DMS53 treated with DMSO at 0.1 percent for 48 hours (cell line): ENCODE measurements at regions not wholly inside any gene's neighbourhood (a gene's known extent, or its start where the extent isn't known, plus 50 kb on each side); places are given as distances from the start of the nearest gene placed in this dataset.

Experiments
- DNase-seq: peaks from one replicate; lab custom pipeline; 2025; ENCODE audit not compliant: unreplicated experiment; lab: John Stamatoyannopoulos, UW

DNA sequence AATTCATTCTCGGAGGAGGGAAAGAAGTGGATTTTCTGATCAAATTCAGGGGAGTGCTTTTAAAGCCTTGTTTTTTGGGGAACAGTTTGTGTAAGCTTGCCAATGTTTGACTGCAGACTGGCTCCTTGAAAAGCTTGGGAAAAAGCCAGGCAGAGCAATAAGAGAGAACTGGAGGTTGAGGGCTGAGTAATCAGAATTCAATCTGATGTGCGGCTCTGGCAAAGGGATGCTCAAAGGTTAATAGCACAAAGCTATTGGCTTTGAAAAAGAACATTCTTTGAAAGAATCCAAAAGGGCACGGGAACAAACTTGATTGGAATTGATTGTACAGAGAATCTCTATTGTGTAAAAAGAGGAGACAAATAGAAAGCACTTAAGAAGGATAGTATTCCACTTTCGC lies 279.3 kb downstream of the YTHDC2 start:
- no peak for DNase-seq

DNA sequence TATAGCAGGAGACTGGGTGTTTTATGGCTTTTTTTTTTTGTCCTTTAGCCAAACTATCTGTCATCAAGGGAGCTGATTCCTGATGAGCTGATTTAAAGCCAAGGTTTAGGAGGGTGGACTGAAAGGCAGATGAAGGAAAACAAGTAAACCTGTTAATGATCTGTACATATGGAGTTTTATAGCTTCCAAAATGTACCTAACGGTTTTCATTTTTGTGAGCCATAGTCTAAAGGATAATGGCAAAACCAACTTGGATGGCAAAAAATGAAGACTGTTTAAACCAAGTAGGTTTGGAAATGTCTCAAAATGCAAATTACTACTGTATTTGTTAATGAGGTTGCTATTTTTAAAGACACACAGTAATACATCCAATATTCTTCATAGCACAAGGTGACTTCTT lies 281.5 kb downstream of the YTHDC2 start:
- no peak for DNase-seq

DNA sequence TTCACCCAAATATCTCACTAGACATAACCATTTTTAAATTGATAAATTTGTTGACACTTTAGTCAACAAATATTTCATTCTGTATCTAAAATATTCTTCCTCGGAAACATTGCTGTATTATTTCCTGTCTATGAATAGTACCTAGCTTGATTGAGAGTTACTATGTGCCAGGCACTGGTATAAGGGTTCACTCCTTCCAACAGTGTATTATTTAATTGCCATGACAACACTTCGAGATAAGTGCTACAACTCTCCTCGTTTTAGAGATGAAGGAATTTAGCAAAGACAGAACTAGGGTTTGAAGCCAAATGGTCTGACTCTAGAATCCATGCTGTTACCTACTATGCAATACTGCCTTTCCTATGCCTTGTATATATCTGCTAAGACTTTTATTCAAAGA lies 287.2 kb downstream of the YTHDC2 start:
- DNase-seq = no peak

DNA sequence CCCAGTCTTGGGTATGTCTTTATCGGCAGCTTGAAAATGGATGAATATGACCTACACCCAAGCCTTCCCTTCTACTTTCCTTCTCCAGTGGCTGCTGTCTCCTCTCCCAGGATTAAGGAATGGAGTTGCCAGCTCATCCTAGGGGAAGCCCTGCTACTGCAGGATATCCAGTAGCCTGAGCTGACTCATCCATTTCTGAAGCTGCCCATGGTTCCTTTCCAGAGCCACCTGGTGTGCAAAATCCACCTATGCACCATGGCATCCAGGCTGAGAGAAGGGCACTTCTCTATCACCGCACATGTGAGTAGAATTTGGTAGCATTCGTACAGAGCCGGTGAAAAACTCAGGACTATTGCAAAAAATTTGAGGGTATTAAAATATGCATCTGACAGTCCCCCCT lies 290.8 kb downstream of the YTHDC2 start:
- no peak for DNase-seq

DNA sequence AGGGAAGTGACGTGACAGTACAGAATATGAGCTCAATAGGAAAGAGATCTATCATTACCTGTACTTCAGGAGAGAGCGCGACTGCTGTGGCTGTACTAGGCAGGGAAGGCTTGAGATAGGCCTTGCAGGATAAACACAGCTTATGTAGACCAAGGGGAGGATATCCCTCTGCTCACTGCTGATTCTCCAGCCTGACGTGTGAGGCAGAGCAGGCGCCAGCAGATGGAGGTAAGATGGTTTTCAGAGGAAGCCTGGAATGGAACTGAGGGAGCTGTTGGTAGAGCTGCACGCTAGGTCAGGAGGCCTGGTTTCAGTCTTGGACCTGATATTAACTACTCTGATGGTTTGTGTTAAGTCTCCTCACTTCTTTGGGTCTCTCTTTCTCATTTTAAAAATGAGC lies 291.4 kb downstream of the YTHDC2 start:
- DNase-seq = no peak

DNA sequence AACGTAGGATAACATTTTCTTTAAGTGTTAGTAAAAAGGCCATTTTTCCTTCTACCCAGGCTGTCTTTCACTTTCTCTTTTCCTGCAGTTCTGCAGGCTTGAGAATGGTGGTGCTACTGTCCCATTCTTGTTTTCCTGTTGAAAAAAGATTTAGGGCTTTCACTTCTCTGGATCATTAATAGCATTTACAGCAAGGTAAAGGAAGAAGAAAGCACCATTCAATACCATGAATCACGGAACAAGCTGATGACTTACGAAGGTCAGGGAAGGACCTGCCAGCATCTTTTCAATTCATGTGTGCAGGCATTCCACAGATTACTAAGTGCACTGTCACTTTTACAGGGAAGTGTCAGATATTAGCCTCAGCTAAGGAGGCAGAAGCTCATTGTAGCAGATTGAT lies 292.8 kb downstream of the YTHDC2 start:
- peak; percentile 29 for DNase-seq

DNA sequence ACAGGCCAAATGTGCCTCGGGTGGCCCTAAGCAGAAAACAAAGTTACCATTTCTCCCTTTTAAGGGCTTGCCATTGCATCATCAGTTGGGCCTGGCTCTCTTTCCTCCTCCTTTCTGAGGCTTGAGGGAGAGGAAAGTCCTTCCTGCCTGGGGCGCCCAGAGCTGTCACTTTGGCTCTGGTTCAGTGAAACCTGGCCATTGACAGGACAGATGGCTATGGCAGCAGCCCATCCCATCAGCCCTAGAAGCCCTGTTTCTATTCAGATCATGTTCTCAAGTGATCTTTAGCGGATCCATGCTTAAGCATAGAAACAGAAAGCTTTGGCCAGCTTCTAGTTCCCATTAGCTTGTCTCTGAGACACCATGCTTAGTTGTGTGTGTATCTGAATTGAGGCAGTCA lies 293.4 kb downstream of the YTHDC2 start:
- DNase-seq = no peak

DNA sequence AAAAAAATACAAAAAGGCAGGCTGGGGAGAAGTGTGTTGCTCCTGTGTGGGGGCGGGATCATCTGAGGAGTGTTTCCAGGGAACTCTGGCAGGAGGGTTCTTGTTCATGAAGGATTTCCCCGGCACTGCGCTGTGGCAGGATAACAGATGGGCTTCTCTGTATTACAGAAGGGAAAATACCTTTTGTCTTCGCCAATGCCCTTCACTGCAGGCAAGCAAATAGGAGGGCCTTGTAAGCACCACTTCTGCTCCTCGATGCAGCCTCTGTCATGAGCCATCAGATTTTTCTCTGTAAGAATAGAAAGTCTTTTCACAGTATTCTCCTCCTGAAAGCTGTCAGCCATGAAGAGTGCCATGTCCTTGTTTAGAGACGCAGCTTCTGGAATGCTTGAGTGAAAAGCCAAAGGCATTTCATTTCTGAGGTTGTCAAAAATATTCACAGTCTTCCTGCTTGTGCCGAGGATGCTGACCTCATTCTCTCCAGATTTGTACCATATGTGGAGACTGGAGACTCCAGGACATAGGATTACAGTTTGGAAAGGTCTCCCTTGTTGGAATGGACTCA lies 294.0 kb downstream of the YTHDC2 start:
- DNase-seq = no peak

DNA sequence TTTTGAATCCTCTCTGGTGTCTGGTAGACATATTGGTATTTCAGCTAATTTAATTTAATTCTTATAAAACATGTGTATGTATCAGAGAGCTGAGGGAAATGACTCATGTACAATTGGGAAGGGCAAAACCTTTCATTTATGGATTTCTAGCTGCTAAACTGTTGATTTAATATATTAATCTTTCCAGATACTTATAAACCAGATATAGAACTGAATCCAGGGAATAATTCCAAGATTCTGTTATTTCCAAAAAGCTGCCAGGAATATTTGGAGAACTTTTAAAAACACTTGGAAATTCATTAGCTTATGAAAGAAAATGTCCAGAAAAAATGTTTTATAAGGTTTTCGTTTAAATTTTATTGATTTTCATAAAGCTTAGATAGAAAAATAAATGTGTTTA lies 295.5 kb downstream of the YTHDC2 start:
- no peak for DNase-seq

DNA sequence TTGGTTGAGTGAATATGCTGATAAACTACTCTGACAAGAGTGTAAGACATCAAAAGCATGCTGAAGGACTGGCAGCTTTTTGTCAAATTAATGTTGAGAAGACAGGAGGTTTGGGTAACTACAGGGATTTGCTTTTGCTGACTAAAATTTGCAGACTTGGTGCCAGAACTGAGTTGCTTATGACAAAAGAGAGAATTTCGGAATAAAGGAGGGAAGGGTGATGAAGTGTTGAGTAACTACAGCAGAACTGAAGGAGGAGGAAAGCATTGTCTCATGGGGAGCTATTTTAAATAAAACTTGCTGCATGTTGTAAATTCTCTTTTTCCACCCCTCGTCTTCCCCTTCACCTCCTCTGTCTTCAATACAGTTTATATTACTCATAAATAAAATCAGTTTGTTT lies 296.1 kb downstream of the YTHDC2 start:
- no peak for DNase-seq

DNA sequence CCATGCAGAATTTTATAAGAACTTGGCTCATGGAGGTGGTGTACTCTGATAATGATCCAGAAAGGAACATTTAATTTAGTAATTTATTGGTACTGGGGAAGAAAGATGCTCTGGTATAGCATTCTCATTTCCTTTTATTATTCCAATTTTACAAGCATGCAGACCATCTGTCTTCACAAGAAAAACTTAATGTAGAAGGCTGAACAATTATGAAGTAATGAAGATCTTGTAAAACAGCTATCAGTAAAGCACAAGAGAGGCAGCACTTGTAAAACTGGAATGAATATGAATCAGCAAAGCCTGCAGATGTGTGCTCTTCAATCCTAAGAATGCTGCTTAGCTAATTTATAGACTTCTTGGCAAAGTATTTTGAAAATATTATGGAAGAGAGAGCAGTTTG lies 300.0 kb downstream of the YTHDC2 start:
- no peak for DNase-seq

DNA sequence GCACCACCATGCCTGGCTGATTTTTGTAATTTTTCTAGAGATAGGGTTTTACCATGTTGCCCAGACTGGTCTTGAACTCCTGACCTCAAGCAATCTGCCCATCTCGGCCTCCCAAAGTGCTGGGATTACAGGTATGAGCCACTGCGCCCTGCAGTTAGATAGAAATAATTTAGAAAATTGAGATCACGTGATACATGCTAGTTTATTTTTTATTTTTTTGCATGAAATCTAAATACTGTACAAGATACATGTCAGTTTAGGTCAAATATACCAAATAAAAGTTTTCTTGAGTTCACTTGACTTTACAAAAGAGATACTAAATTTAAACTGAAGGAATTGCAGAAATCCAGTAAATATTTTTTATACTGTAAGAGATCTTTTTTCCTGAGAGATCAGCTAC lies 304.2 kb downstream of the YTHDC2 start:
- no peak for DNase-seq

DNA sequence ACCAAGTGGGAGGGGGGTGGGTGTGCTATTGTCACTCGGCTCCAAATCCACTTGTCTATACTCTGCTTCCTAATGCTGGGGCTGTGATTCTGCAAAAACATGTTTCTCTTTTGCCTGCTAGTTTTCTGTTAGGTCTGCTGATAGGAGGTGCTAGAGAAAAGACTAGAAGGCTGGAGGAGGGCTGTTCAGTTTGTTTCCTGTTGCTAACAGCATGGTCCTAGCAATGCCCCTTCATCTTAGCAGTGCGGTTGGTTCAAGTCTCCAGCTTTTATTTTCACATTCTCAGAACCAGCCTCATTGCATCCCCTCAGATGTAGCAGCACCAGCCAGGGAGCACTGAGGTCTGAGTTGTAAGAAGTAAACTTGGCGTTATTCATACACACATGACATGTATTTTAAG lies 310.2 kb downstream of the YTHDC2 start:
- DNase-seq = no peak

DNA sequence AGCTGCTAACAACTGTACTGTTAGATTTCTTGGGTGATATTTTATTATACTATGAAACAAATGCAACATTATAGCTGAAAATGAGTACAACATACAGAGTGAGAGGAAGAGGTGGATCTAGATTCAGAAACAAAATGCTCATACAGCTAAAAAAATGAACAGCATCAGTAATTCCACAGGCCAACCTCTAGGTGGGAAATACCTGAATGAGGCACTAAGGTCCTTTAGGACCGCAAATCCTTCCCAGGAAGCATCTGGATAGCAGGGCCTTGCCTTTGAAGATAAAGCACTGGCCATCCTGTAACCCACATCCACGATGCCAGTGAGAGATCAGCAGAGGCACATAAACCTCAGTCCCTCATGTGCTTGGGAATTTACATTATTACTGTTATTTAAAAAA lies 310.8 kb downstream of the YTHDC2 start:
- DNase-seq = no peak

DNA sequence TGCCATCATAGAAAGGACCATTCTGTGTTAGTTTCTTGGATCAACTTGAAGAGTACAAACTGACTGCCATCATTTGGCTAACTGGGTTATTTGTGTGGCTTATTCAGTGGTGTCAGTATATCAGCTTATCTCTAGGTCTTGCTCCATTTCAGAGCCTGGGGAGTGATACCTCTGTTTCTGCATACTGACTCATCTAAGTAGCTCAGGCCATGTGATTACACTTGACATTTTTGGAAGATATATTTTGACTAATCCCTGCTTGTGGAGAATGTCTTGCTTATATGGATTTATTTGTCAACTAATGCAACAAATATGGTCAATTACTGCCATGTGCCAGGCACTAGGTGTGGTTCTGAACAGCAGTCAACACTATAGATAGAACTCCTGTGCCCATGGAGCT lies 311.7 kb downstream of the YTHDC2 start:
- no peak for DNase-seq

DNA sequence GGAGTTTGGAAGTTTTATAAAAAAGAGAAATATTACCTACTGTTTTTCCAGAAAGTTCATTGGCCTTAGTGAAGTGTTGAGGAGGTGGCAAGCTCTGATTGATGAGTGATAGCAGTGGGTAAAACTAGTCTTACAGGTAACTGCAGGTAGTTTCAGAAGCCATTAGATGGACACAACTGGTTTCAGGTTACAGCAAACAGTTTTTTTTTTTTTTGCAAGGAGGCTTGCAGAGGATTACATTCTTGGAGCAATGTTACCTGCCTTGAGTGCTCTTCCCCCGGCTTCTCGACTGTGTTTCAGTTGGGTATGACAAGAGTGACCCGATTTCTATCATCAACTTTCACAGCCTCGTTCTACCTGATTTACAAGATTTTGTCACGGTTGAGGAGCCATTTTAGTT lies 333.4 kb downstream of the YTHDC2 start:
- DNase-seq = peak; percentile 61

DNA sequence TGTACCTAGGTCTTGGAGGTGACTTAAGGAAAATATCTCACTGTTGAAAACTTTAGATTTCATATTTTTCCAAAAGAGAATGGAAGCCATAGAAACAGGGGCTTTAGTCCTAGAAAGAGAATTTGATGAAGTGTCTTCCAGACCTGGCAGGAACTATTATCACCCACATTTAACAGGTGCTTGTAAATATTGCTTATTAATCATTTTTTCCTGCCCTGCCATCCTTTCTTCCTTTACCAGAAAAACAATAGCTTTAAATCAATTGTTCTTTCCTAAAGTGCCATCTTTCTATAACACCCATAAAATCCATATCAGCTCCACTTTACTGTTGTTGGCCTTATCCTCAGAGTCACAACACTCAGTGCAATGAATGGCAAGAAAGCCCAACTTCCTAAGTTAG lies 350.9 kb downstream of the YTHDC2 start:
- no peak for DNase-seq

DNA sequence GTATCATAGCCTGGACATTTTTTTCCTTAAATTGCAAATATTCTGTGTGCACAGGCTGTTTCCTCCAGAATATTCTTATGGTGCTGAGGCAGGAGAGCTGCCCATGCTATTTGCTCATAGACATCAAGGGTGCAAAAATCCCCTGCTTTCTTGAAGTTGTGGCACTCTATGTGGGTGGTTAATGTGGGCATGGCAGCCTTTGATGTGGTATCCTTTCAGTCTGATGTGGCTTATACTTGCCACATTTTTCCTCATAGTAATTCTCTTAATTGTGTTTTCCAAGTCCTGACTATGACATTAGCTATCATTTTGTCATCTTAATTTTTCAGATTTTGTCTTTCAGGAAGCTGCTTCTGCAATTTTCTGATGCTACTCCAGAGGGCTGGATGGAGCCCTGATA lies 353.3 kb downstream of the YTHDC2 start:
- DNase-seq = no peak

DNA sequence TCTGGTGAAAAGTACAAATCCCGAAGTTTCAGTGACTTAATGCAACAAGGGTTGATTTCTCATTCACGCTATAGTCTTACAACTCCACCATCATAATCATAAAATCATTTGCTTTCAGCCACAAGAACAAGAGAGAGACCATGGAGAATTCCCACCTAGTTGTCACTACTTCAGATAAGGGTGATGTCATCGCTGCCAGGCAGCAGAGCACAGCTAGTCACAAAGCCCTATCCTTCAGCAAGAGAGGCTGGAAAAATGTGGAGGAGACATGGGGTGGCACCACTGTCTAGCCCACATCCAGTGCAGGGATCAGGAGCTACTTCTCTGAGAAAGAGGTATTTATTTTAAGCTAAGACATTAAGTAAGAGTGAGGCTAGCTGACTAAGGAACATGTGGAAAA lies 356.1 kb downstream of the YTHDC2 start:
- DNase-seq = no peak

DNA sequence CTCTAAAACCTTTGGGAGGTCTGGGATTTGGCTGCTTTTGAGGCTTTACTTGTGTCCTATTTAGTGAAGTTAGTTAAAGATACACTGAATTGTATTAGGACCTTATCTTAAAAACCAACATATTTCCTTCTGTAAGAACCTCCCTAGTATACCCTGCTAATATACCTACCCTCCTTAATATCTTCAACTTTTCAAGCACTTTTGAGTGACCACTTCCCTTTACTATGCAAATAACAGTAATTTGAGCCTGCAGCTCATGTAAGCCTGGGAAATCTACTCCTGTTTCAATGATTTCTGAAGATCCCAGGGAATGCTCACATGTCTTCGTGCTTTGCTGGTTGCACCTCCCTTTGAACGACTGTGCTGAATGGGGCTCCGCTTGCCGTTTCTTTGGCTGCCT lies 358.5 kb downstream of the YTHDC2 start:
- peak; percentile 10 for DNase-seq

DNA sequence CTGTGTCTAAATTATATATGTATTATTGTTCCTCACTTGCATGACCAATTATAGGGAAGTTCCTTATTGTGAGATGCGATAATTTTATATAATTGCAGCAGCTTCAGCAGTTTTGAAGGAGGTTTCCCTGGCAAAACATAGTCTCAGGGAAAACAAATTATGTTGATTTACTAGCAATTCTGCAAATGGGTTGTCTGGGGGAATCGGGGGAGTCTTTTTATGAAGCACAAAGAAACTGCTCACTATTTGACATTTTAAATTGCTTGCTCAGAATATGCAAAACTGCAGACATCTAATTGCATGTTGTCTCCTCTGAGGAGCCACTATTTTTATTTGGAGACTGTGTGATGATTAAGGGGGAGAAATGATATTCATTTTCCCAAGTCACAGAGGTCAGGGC lies 361.6 kb downstream of the YTHDC2 start:
- no peak for DNase-seq

DNA sequence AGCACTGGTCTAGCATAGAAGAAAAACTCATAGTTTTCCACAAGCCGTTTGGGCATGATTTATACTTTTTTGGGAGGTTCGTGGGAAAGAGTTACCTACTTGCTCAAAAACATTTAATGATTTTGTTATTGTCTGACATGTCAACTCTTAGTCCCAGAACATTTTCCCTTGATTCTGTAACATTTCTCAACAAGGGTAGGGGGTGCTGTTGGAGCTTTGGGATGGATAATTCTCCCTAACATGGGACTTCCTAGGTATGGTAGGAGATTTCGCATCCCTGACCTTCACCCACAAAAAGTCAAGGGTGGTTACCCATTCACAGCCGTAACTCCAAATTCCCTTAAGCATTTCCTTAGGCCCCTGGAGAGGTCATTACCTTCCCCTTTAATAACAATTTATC lies 378.0 kb downstream of the YTHDC2 start:
- no peak for DNase-seq

DNA sequence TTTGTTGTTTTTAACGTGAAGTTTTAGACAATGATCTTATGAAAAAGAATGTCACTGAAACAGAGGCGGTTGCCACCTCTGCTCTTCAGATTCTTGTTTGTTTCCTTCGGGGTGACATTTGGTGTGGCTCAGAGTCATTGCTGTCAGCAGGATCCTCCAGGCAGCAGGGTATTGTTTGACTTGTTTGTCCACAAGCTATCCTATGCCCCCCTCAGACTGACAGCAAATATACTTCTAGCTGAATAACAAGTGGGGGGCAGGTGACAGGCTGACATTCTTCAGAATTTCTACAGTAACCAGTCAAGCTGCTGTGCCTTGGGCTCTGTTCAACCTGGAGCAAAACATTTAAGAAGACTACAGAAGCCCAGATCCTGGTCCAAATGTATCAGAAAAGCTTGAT lies 383.3 kb downstream of the YTHDC2 start:
- DNase-seq = no peak

DNA sequence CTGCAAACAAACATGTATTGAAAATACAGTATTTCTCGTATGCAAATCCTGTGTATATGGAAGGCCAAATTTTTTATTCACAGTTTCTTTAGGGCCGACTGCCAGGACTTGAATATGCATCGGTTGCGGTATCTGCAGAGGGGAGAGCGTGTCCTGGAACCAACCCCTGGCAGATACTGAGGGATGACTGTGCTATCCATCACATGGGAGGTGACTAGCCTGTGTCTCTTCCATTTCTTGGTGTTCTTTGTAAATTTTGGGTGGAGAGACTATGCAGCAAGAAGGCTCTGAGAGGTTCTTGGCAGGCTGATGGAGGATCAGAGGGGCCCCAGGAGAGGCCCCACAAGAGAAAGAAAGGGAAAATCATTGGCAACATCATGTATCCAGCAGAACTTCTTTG lies 384.3 kb downstream of the YTHDC2 start:
- DNase-seq = no peak
